MM.1S (cell line): ENCODE measurements at regions not wholly inside any gene's neighbourhood (a gene's known extent, or its start where the extent isn't known, plus 50 kb on each side); places are given as distances from the start of the nearest gene placed in this dataset.

ENCODE experiments used
- DNase-seq: peaks from one replicate; pipeline ENCODE4 v3.0.0-alpha.2; 2015
- H2AFZ ChIP-seq: fragments of 300-600 bp; sonication (generic); 2 replicates; pipeline ENCODE4 v1.6.0; 2016; ENCODE audit warnings: antibody characterized with exemption, low read length
- H3F3A ChIP-seq: fragments of 300-600 bp; sonication (generic); 2 replicates; pipeline ENCODE4 v1.6.1; 2016; ENCODE audit warnings: mild to moderate bottlenecking, antibody characterized with exemption, low read length, moderate library complexity, mixed read lengths; ENCODE audit not compliant: insufficient read depth
- H3K27ac ChIP-seq: fragments of 300-600 bp; sonication (generic); 2 replicates; pipeline ENCODE4 v1.5.1; 2016; ENCODE audit warnings: mild to moderate bottlenecking, low read length
- H3K27me3 ChIP-seq: fragments of 300-600 bp; sonication (generic); replicated peaks from 2 replicates; pipeline ENCODE4 v1.6.0; 2016; ENCODE audit warnings: low read length; ENCODE audit not compliant: insufficient read depth
- H3K36me3 ChIP-seq: fragments of 300-600 bp; sonication (generic); replicated peaks from 2 replicates; pipeline ENCODE4 v1.6.1; 2016; ENCODE audit warnings: mild to moderate bottlenecking, low read length, mixed read lengths; ENCODE audit not compliant: insufficient read depth
- H3K4me1 ChIP-seq: fragments of 300-600 bp; sonication (generic); 2 replicates; pipeline ENCODE4 v1.6.1; 2016; ENCODE audit warnings: low read length, mixed read lengths
- H3K4me2 ChIP-seq: fragments of 300-600 bp; sonication (generic); 2 replicates; pipeline ENCODE4 v1.6.0; 2016; ENCODE audit warnings: low read depth, low read length
- H3K4me3 ChIP-seq: fragments of 300-600 bp; sonication (generic); 2 replicates; pipeline ENCODE4 v1.5.1; 2016; ENCODE audit warnings: low read length, mixed read lengths
- H3K79me2 ChIP-seq: fragments of 300-600 bp; sonication (generic); 2 replicates; pipeline ENCODE4 v1.6.1; 2016; ENCODE audit warnings: mixed run types, low read length, mixed read lengths
- H3K9ac ChIP-seq: fragments of 300-600 bp; sonication (generic); 2 replicates; pipeline ENCODE4 v1.6.1; 2016; ENCODE audit warnings: low read length, mixed read lengths
- H3K9me2 ChIP-seq: fragments of 300-600 bp; sonication (generic); replicated peaks from 2 replicates; pipeline ENCODE4 v1.6.1; 2016; ENCODE audit warnings: mild to moderate bottlenecking, low read length, mixed read lengths; ENCODE audit not compliant: insufficient read depth
- H3K9me3 ChIP-seq: fragments of 300-600 bp; sonication (generic); replicated peaks from 2 replicates; pipeline ENCODE4 v1.6.1; 2016; ENCODE audit warnings: mild to moderate bottlenecking, low read length, mixed read lengths; ENCODE audit not compliant: insufficient read depth
- H4K20me1 ChIP-seq: fragments of 300-600 bp; sonication (generic); 2 replicates; pipeline ENCODE4 v1.6.1; 2016; ENCODE audit warnings: mild to moderate bottlenecking, low read length, moderate library complexity, mixed read lengths; ENCODE audit not compliant: insufficient read depth
- CTCF ChIP-seq: fragments of 300-600 bp; sonication (generic); IDR thresholded peaks from 2 replicates; pipeline ENCODE4 v1.5.1; 2016; ENCODE audit warnings: antibody characterized with exemption, low read length, mixed read lengths
- EZH2 ChIP-seq: fragments of 300-600 bp; sonication (generic); optimal IDR thresholded peaks from 2 replicates; pipeline ENCODE3; 2017; ENCODE audit warnings: low read depth, mild to moderate bottlenecking, antibody characterized with exemption, low read length, mixed read lengths
- EZH2phosphoT487 ChIP-seq: fragments of 300-600 bp; sonication (generic); IDR thresholded peaks from 2 replicates; pipeline ENCODE4 v1.6.1; 2018; ENCODE audit warnings: antibody characterized with exemption, low read length

- Histone ChIP-seq H3F3A (no peaks in the 10 kb centered on the region), H3K27ac (no peak overlapping the region), H3K9me3 (no peaks in the 10 kb centered on the region), H3K79me2 (no peaks in the 10 kb centered on the region), H3K9ac (no peak overlapping the region), H4K20me1 (no peaks in the 10 kb centered on the region), H3K4me3 (no peak overlapping the region), H3K36me3 (no peaks in the 10 kb centered on the region), H3K4me1 (no peaks in the 10 kb centered on the region), H3K9me2 (no peaks in the 10 kb centered on the region), H3K27me3 (no peaks in the 10 kb centered on the region), H3K4me2 (no peak overlapping the region), H2AFZ (no peak overlapping the region)
- TF ChIP-seq EZH2phosphoT487, result no peak
- no peak for TF ChIP-seq CTCF
- TF ChIP-seq EZH2, result no peak
- DNase-seq, result no peak
Measured at GRCh38 chr5:178784391-178784790, 53.9 kb upstream of the ZNF354A start.

GRCh38 chr5:178781936-178782335 lies 51.5 kb upstream of the ZNF354A start:
- Histone ChIP-seq H2AFZ (no peak overlapping the region), H4K20me1 (no peaks in the 10 kb centered on the region), H3K27me3 (no peaks in the 10 kb centered on the region; the same call in 1 of the 2 replicates), H3K36me3 (no peaks in the 10 kb centered on the region), H3K27ac (no peak overlapping the region), H3K9me3 (no peaks in the 10 kb centered on the region), H3K9me2 (no peaks in the 10 kb centered on the region), H3F3A (no peaks in the 10 kb centered on the region), H3K9ac (no peak overlapping the region), H3K4me1 (no peaks in the 10 kb centered on the region), H3K4me3 (no peak overlapping the region), H3K4me2 (no peak overlapping the region), H3K79me2 (no peaks in the 10 kb centered on the region)
- DNase-seq, result no peak
- no peak for TF ChIP-seq EZH2phosphoT487
- TF ChIP-seq CTCF, result no peak
- TF ChIP-seq EZH2, result no peak

DNA sequence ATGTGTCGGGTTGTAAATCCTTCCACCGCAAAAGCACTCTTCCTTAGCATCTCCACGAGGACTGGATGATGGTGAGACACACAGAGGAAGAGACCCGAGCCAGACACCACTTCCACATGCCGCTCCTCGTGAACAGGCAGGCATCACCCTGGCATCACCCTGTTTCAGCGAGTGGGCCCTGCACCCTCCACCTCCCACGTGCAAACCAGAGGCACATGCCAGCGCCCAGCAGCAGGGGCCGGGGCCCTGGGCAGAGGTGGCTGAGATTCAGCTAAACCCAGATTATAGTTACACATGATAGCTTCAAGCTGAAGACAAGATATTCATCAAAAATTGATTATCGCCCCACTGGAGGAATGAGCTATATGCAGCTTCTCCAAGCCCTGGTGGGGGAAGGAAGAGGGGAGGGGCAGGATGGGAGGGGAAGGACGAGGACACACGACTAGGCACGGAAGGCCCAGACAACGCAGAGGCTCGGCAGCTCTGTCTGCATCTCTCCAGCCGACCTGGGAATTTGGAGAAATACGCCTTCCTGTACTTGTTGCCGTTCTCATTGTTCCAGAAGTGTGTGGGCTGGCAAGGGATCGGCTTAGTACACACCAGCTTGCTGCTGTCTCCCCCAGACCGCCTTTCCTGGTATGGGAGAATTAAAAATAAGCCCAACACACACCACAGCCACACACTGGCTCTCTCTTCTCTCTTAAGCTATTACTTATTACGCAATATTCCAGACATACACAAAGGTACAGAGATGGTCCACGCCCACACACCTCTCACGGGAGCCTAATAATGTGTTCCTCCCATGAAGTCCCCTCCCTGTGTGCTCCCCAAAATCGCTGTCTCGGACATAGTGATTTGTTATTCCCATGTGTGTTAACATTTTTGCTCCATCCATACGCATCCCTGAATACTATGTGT lies 50.4 kb upstream of the ZNF354A start:
- Histone ChIP-seq H3K4me2 (no peak overlapping the region), H4K20me1 (no peaks in the 10 kb centered on the region), H3K4me1 (no peaks in the 10 kb centered on the region), H3K4me3 (no peak overlapping the region), H3K27ac (no peak overlapping the region), H3K27me3 (no peaks in the 10 kb centered on the region; the same call in 1 of the 2 replicates), H3F3A (no peaks in the 10 kb centered on the region), H3K9ac (no peak overlapping the region), H3K36me3 (no peaks in the 10 kb centered on the region), H2AFZ (no peak overlapping the region), H3K79me2 (no peaks in the 10 kb centered on the region), H3K9me3 (no peaks in the 10 kb centered on the region), H3K9me2 (no peaks in the 10 kb centered on the region)
- no peak for DNase-seq
- TF ChIP-seq CTCF, result no peak
- TF ChIP-seq EZH2phosphoT487, result no peak
- TF ChIP-seq EZH2, result no peak
